H1 (cell line): ENCODE measurements at regions not wholly inside any gene's neighbourhood (a gene's known extent, or its start where the extent isn't known, plus 50 kb on each side); places are given as distances from the start of the nearest gene placed in this dataset.

Experiments
- EP300 ChIP-seq, 2 experiments: IDR thresholded peaks; 1 replicate in 1 of 2; 2 replicates in 1 of 2; pipeline ENCODE4 v1.6.1; 2011 to 2012; ENCODE audit warnings: low read depth in 2 of 2, low read length in 2 of 2, mild to moderate bottlenecking in 2 of 2, borderline replicate concordance in 1 of 2, inconsistent platforms in 1 of 2, moderate library complexity in 1 of 2
- HDAC2 ChIP-seq, 2 experiments: fragments of 300-600 bp in 1 of 2; sonication (generic) in 1 of 2; IDR thresholded peaks; 2 replicates each; pipeline ENCODE4 v1.6.1; 2011 to 2012; ENCODE audit warnings: low read depth in 2 of 2, low read length in 2 of 2, mild to moderate bottlenecking in 2 of 2, moderate library complexity in 2 of 2, borderline replicate concordance in 1 of 2, inconsistent platforms in 1 of 2
- SRF ChIP-seq: IDR thresholded peaks from 2 replicates; pipeline ENCODE4 v1.6.1; 2011; ENCODE audit warnings: mild to moderate bottlenecking, low read depth, low read length, moderate library complexity
- TAF1 ChIP-seq: IDR thresholded peaks from 2 replicates; pipeline ENCODE4 v1.6.1; 2011; ENCODE audit warnings: mild to moderate bottlenecking, low read depth, low read length
- TCF12 ChIP-seq: IDR thresholded peaks from 2 replicates; pipeline ENCODE4 v1.6.1; 2011; ENCODE audit warnings: low read depth, mild to moderate bottlenecking, low read length
- YY1 ChIP-seq: IDR thresholded peaks from 2 replicates; pipeline ENCODE4 v1.6.1; 2011; ENCODE audit warnings: low read depth, mild to moderate bottlenecking, low read length
- TF ChIP-seq, protein P1 (sequence below), 3 experiments: IDR thresholded peaks; 1 replicate in 2 of 3; 2 replicates in 1 of 3; pipeline versions ENCODE4 v1.5.1 to v1.6.1; 2011; ENCODE audit warnings: low read length in 3 of 3, mild to moderate bottlenecking in 3 of 3, inconsistent platforms in 2 of 3, low read depth in 1 of 3, moderate library complexity in 1 of 3; ENCODE audit not compliant: insufficient read depth in 1 of 3; ENCODE audit errors: control extremely low read depth in 1 of 3
- TF ChIP-seq, protein P2 (sequence below): IDR thresholded peaks from 2 replicates; pipeline ENCODE4 v1.6.1; 2011; ENCODE audit warnings: low read depth, mild to moderate bottlenecking, low read length; ENCODE audit not compliant: insufficient read depth
- TF ChIP-seq, protein P3 (sequence below): IDR thresholded peaks from 2 replicates; pipeline ENCODE4 v1.6.1; 2011; ENCODE audit warnings: low read length, improper control_type of control experiment

- TF ChIP-seq, protein P1, sequence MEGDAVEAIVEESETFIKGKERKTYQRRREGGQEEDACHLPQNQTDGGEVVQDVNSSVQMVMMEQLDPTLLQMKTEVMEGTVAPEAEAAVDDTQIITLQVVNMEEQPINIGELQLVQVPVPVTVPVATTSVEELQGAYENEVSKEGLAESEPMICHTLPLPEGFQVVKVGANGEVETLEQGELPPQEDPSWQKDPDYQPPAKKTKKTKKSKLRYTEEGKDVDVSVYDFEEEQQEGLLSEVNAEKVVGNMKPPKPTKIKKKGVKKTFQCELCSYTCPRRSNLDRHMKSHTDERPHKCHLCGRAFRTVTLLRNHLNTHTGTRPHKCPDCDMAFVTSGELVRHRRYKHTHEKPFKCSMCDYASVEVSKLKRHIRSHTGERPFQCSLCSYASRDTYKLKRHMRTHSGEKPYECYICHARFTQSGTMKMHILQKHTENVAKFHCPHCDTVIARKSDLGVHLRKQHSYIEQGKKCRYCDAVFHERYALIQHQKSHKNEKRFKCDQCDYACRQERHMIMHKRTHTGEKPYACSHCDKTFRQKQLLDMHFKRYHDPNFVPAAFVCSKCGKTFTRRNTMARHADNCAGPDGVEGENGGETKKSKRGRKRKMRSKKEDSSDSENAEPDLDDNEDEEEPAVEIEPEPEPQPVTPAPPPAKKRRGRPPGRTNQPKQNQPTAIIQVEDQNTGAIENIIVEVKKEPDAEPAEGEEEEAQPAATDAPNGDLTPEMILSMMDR (IDR thresholded peaks at IDR 0.05; ENCODE audit: control extremely low read depth in 1 of 3, insufficient read depth in 1 of 3, low read depth in 1 of 3, low read length in 3 of 3), result no peak
- TF ChIP-seq YY1, result no peak
- TF ChIP-seq EP300 (IDR thresholded peaks at IDR 0.05; ENCODE audit: borderline replicate concordance in 1 of 2, low read depth in 2 of 2, low read length in 2 of 2), result no peak
- TF ChIP-seq, protein P2, sequence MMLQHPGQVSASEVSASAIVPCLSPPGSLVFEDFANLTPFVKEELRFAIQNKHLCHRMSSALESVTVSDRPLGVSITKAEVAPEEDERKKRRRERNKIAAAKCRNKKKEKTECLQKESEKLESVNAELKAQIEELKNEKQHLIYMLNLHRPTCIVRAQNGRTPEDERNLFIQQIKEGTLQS, result no peak
- TF ChIP-seq TCF12, result no peak
- no peak for TF ChIP-seq TAF1
- TF ChIP-seq, protein P3, sequence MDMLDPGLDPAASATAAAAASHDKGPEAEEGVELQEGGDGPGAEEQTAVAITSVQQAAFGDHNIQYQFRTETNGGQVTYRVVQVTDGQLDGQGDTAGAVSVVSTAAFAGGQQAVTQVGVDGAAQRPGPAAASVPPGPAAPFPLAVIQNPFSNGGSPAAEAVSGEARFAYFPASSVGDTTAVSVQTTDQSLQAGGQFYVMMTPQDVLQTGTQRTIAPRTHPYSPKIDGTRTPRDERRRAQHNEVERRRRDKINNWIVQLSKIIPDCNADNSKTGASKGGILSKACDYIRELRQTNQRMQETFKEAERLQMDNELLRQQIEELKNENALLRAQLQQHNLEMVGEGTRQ, result no peak
- TF ChIP-seq SRF, result no peak
- TF ChIP-seq HDAC2 (IDR thresholded peaks at IDR 0.05; ENCODE audit: borderline replicate concordance in 1 of 2, low read depth in 2 of 2, low read length in 2 of 2), result no peak
Measured at GRCh38 chr16:51986717-51987116, 560.2 kb downstream of the TOX3 start.
